GM18498 (cell line): ENCODE measurements at regions not wholly inside any gene's neighbourhood (a gene's known extent, or its start where the extent isn't known, plus 50 kb on each side); places are given as distances from the start of the nearest gene placed in this dataset.

Experiments used
- ATAC-seq: cut with Tn5 transposase; IDR thresholded peaks from one replicate; pipeline ENCODE4 v1.9.1; 2021; ENCODE audit warnings: mild to moderate bottlenecking, moderate library complexity; ENCODE audit not compliant: unreplicated experiment

- ATAC-seq = no peak
These were observed 222.2 kb downstream of the PPARGC1A start for GRCh38 chr4:23667659-23668058.

- no peak for ATAC-seq
These were observed 229.0 kb downstream of the PPARGC1A start for GRCh38 chr4:23660865-23661264.

GRCh38 chr4:23654791-23655190 is 235.1 kb downstream of the PPARGC1A start:
- no peak for ATAC-seq

- no peak for ATAC-seq
These were observed 240.8 kb downstream of the PPARGC1A start for GRCh38 chr4:23648854-23649596.

GRCh38 chr4:23635468-23635867 is 254.4 kb downstream of the PPARGC1A start:
- ATAC-seq = no peak

DNA sequence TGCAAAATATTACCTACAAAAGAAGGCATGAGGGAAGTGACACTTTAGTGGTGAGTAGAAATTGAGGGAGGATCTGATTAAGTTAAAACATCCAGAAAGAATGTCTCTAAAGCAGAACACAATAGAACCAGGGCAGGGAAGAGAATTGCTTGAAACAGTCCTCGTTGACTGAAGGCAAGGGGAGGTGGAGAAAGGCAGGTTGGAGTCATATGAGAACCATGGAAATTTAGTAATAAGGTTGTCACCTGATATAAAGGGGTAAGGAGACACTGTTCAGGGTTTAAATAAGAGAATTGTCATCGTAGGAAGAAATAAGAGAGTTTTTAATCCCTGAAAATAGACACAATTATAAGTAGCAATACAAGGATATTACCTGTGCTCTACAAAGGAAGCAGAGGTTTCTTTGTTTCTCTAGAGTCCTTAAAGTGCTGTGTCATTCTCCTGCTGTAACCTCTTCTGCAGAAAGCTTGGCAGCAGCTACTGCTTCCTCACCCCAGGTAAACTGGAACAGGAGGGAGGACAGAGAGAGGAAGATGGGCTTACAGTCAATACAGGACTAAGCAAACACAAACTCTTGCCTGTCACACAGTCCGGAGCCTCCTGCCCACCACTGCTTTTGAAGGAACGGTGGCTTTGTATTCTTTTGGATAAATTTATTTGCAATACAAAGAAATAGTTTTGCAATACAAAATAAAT is 258.4 kb downstream of the PPARGC1A start:
- ATAC-seq = no peak

- no peak for ATAC-seq
These were observed 259.7 kb downstream of the PPARGC1A start for GRCh38 chr4:23630110-23630509.

DNA sequence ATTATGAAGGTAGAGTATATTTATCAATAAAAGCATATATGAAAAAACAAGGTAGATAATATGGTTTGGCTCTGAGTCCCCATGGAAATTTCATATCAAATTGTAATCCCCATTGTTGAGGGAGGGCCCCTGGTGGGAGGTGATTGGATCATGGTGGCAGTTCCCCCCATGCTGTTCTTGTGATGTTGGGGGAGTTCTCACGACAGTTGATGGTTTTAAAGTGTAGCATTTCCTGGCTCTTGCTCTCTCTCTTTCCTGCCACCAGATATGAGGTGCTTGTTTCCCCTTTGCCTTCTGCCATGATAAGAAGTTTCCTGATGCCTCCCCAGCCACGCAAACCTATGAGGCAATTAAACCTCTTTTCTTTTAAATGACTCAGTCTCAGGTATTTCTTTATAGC is 260.4 kb downstream of the PPARGC1A start:
- no peak for ATAC-seq

DNA sequence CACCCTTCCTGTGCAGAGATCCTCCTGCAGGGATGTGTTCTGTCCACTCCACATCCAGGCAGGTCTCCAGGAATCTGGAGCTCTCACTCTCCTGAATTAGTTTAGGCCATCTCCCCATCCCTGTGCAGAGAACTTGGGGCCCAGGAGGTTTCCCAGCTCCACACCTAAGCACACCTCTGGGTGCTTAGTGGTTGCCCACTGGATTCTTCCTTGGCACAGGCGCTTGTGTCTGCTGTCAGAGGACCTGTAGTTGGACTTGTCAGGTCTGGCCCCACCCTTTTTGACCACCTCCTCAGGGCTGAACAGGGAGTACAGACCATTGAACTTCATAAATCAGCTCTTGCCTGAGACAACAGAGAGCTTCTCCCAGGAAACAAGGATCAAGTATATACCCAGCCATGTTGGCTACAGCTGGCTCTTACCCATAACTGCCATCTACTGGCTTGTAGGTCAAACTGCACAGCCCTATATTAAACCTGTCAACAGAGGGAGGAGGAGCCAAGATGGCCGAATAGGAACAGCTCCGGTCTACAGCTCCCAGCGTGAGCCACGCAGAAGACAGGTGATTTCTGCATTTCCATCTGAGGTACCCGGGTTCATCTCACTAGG is 275.5 kb downstream of the PPARGC1A start:
- ATAC-seq = no peak

- ATAC-seq = no peak
These were observed 276.1 kb downstream of the PPARGC1A start for GRCh38 chr4:23613782-23614181.

DNA sequence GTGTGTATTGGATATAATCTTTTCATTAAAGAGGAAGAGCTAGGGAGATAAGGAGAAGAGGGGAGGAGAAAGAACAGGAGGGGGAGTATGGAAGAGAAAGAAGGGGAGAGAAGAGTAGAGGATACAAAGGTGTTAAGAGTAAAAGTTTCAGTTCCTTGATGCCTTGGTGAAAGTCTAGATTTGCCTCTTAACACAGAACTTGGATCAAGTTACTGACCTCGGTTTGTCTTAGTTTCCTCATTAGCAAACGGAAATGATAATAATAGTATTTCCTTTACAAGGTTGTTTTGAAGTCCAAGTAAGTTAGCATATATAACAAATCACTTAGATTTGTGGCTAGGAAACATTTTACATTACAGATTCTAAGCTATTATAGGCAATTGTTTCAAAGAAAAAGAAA is 287.1 kb downstream of the PPARGC1A start:
- ATAC-seq = no peak

DNA sequence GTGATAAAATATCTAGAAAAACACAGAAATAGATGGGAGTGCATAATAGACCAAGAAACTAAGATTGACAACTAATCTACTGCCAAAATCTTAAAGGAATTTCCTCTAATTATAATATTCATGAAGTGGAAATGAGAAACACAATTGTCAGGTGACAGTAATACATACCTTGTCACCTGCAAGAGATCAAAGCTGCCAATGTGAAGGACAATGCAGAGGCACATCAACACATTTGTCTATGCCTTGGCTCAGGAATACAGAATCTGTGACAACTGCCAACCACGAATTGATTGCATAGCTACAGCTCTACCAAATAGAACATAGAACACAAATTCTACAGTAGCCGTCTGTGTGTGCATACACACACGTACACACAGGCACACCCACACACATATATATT is 295.7 kb downstream of the PPARGC1A start:
- no peak for ATAC-seq

DNA sequence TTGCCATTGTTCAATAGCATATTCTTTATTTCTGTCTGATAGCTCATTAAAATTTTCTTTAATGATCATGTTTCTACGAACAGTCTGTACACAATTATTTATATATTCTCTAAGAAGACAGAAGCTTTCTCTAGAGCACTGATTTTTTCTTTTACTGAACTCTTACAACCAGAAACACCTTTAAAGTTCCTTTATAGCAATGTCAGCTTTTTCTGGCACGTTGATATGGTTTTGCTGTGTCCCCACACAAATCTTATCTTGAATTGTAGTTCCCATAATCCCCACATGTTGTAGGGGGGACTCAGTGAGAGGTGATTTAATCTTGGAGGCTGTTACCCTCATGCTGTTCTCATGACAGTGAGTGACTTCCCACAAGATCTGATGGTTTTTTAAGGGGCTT is 299.4 kb downstream of the PPARGC1A start:
- ATAC-seq = no peak

- ATAC-seq = no peak
These were observed 305.8 kb downstream of the PPARGC1A start for GRCh38 chr4:23584024-23584423.

GRCh38 chr4:23582671-23583070 is 307.2 kb downstream of the PPARGC1A start:
- ATAC-seq = no peak

DNA sequence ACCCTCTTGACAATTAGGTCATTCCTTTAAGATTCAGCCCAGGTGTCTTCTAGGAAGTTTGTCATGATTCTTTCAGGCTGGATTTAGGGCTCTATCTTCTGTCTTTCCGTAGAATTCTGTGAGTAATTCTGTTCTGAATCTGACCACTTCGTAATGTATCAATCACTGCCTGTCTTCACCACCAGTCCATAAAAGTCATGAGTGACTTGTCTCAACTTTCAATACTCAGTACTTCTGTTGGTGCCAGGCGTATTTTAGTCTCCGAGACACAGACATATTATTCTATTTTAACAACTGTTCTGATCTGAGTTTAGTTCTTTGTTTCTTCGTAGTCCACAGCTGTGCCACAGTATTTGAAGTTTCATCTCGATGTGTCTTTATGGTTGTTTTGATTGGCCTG is 310.7 kb downstream of the PPARGC1A start:
- no peak for ATAC-seq

DNA sequence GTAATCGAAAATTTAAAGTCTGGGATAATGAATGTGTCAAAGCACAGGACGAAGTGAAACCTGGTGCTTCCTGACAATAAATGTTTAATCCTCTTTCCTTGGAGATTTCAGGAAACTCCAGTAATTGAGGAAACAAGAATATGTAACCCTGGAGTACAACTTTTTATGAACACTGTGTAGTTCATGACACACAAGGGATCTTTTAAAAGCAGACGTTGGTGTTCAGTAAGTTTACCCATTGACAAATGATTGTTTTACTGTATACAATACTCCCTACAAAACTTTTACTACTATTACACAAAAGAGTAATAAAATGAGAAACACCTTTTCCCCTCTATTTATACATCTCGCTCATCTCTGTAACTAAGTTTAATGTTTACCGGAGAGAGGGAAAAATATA is 312.4 kb downstream of the PPARGC1A start:
- ATAC-seq = no peak

GRCh38 chr4:23572382-23572781 is 317.5 kb downstream of the PPARGC1A start:
- no peak for ATAC-seq

DNA sequence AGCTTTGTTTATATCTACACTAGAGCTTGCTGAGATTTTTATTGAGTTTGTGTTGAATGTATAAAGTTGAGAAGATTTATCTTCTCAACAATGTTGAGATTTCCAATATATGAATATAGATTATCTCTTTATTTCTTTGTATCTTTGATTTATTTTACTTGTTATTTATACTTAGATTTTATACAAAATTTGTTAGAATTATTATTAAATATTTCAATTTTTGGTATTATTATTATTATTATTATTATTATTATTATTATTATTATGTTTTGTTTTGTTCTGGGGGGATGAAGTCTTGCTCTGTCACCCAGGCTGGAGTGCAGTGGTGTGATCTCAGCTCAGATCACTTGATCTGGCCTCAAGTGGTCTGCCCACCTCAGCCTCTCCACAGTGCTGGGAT is 322.5 kb downstream of the PPARGC1A start:
- no peak for ATAC-seq

DNA sequence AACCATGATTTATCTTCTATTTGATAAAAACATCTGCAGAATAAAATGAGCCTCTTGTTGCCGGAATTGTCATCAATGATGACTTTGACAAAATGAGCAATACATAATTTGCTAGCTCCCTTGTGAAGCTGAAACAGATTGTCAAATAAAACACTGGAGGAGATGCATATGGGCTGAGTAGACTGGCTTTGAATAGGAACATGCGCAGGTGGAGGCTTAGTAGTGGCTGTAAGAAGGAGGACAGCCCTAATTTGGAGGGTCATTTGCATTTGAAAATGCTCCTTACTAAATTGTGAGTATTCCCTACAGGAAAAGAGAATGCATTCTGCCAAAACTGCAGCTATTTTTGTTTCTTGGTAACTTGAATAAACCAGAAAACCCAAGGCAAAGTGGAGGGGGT is 329.1 kb downstream of the PPARGC1A start:
- no peak for ATAC-seq

DNA sequence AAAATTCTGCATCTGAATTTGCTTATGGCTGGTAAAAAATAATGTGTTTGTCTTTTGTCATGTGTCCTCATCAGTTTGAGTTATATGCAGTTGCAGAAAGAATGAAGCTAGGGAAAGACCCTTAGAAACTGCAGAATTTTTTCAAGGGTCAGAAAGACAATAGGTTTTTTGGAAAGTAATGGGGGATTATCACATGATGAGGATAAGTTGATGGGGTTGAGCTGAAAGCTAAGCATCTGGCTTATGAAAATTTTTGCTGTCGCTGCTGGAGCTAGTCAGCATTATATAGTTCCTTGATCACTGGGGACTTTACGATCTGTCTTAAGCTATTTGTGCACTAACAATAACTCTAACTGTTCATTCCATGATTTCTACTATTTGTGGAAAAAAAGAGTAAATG is 331.7 kb downstream of the PPARGC1A start:
- ATAC-seq = no peak

GRCh38 chr4:23547601-23548000 is 342.2 kb downstream of the PPARGC1A start:
- ATAC-seq = no peak
